ENCODE measurements at regions not wholly inside any gene's neighbourhood (a gene's known extent, or its start where the extent isn't known, plus 50 kb on each side); places are given as distances from the start of the nearest gene placed in this dataset.

DNA sequence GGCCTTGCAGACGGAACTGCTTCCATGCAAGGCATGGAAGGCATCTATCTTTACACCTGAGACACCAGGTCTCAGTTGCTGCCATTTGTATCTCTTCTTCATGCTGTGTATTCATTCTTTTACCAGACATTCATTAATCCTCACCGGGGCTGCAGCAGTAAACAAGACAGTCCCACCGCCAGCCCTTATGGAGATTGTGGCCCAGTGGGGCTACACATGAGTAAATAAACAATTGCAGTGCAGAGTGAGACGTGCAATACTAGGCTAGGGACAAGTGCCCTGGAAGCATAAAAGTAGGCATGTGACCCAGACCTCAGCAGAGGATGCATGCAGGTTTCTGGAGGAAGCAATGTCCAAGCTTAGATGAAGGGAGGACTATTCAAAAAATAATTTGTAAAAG lies 497.6 kb upstream of the KLHL29 start:
- no peaks in the 10 kb centered on the region for H3K4me1 ChIP-seq (ENCODE audit: control insufficient read depth in 5 of 5, insufficient read depth in 5 of 5, low read length in 5 of 5)
- H3K36me3 ChIP-seq (ENCODE audit: control insufficient read depth in 5 of 5, insufficient read depth in 5 of 5, low read length in 5 of 5) = no peaks in the 10 kb centered on the region
- peaks cover 0 to 4% (median 0%) of the 10 kb centered on the region in 5 donors for H3K9me3 ChIP-seq (ENCODE audit: control insufficient read depth in 5 of 5, low read length in 5 of 5)
- no peaks in the 10 kb centered on the region for H3K27me3 ChIP-seq (ENCODE audit: control insufficient read depth in 5 of 5, insufficient read depth in 4 of 5, low read length in 5 of 5)
- H3K4me3 ChIP-seq (ENCODE audit: low read depth in 1 of 5, low read length in 5 of 5) = no peak overlapping the region
- H3K9ac ChIP-seq (ENCODE audit: low read length in 5 of 5) = no peak overlapping the region
- H3K27ac ChIP-seq (ENCODE audit: low read depth, low read length) = no peak overlapping the region

DNA sequence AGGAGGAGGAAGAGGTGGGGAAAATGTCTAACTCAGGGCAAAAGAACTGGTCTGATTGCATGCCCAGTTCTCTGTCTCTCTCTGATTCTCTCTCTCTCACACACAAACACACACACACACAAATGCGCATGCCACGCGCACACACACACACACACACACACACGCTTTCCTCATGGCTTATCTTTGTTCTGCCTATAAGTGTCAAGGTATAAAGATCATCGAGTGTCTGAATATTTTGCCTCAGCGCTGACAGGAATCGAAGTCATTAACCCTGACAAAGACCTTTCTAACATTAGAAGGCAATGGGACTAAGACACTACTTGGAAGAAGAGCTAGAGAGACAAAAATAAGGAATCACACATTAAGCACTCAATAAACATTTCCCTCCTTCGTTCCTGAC lies 497.1 kb upstream of the KLHL29 start:
- no peak overlapping the region for H3K9ac ChIP-seq (ENCODE audit: low read length in 5 of 5)
- no peaks in the 10 kb centered on the region for H3K4me1 ChIP-seq (ENCODE audit: control insufficient read depth in 5 of 5, insufficient read depth in 5 of 5, low read length in 5 of 5)
- peaks cover 0 to 4% (median 0%) of the 10 kb centered on the region in 5 donors for H3K9me3 ChIP-seq (ENCODE audit: control insufficient read depth in 5 of 5, low read length in 5 of 5)
- H3K27ac ChIP-seq (ENCODE audit: low read depth, low read length) = no peak overlapping the region
- no peak overlapping the region for H3K4me3 ChIP-seq (ENCODE audit: low read depth in 1 of 5, low read length in 5 of 5)
- H3K27me3 ChIP-seq (ENCODE audit: control insufficient read depth in 5 of 5, insufficient read depth in 4 of 5, low read length in 5 of 5) = no peaks in the 10 kb centered on the region
- H3K36me3 ChIP-seq (ENCODE audit: control insufficient read depth in 5 of 5, insufficient read depth in 5 of 5, low read length in 5 of 5) = no peaks in the 10 kb centered on the region

- Histone ChIP-seq H3K9ac (ENCODE audit: low read length in 5 of 5) (no peak overlapping the region), H3K36me3 (ENCODE audit: control insufficient read depth in 5 of 5, insufficient read depth in 5 of 5, low read length in 5 of 5) (no peaks in the 10 kb centered on the region), H3K27ac (ENCODE audit: low read depth, low read length) (no peak overlapping the region), H3K9me3 (ENCODE audit: control insufficient read depth in 5 of 5, low read length in 5 of 5) (peaks cover 0 to 4% (median 0%) of the 10 kb centered on the region in 5 donors), H3K27me3 (ENCODE audit: control insufficient read depth in 5 of 5, insufficient read depth in 4 of 5, low read length in 5 of 5) (no peaks in the 10 kb centered on the region), H3K4me3 (ENCODE audit: low read depth in 1 of 5, low read length in 5 of 5) (no peak overlapping the region), H3K4me1 (ENCODE audit: control insufficient read depth in 5 of 5, insufficient read depth in 5 of 5, low read length in 5 of 5) (no peaks in the 10 kb centered on the region)
These were observed 494.8 kb upstream of the KLHL29 start for GRCh38 chr2:22890132-22890531.

DNA sequence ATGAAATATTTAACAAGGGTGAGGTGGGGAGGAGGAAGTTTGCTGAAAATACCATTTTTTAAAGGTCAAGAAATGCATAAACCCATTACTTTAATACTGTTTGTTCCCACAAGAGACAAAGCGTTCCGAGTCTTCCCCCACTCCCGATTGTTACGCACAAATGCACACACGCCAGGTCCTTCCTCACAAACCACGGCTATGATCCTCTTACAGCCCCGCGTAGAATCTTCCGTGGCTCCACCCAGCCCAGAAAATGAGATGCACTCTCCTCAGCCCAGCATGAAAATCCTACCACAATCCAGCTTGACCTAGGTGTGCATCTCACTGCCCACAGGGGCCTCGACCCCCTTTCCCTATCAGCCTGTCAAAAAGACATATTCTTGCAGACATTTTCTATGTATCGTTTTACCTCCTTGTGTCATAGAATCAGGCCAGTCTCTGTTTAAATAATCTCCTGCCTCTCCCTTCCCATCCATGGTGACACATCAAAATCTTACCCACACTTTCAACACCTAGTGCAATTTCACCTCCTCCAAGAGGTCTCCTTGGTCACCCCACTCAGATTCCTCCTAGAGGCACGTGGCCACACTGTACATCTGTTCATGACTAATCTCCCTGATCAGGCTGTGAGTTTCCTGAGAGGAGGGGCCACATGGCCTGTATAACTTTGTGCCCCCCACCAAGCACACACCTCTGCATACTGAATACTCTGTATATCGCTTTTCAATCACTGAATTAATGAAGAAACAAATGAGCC lies 491.0 kb upstream of the KLHL29 start:
- Histone ChIP-seq H3K4me3 (ENCODE audit: low read depth in 1 of 5, low read length in 5 of 5) (no peak overlapping the region), H3K27me3 (ENCODE audit: control insufficient read depth in 5 of 5, insufficient read depth in 4 of 5, low read length in 5 of 5) (no peaks in the 10 kb centered on the region), H3K36me3 (ENCODE audit: control insufficient read depth in 5 of 5, insufficient read depth in 5 of 5, low read length in 5 of 5) (no peaks in the 10 kb centered on the region), H3K9me3 (ENCODE audit: control insufficient read depth in 5 of 5, low read length in 5 of 5) (peaks cover 0 to 4% (median 0%) of the 10 kb centered on the region in 5 donors), H3K27ac (ENCODE audit: low read depth, low read length) (no peak overlapping the region), H3K9ac (ENCODE audit: low read length in 5 of 5) (no peak overlapping the region), H3K4me1 (ENCODE audit: control insufficient read depth in 5 of 5, insufficient read depth in 5 of 5, low read length in 5 of 5) (no peaks in the 10 kb centered on the region)

GRCh38 chr2:22894761-22895160 lies 490.2 kb upstream of the KLHL29 start:
- Histone ChIP-seq H3K27ac (ENCODE audit: low read depth, low read length) (no peak overlapping the region), H3K9me3 (ENCODE audit: control insufficient read depth in 5 of 5, low read length in 5 of 5) (peaks cover 0 to 4% (median 0%) of the 10 kb centered on the region in 5 donors), H3K36me3 (ENCODE audit: control insufficient read depth in 5 of 5, insufficient read depth in 5 of 5, low read length in 5 of 5) (no peaks in the 10 kb centered on the region), H3K4me3 (ENCODE audit: low read depth in 1 of 5, low read length in 5 of 5) (no peak overlapping the region), H3K27me3 (ENCODE audit: control insufficient read depth in 5 of 5, insufficient read depth in 4 of 5, low read length in 5 of 5) (no peaks in the 10 kb centered on the region), H3K4me1 (ENCODE audit: control insufficient read depth in 5 of 5, insufficient read depth in 5 of 5, low read length in 5 of 5) (no peaks in the 10 kb centered on the region), H3K9ac (ENCODE audit: low read length in 5 of 5) (no peak overlapping the region)

DNA sequence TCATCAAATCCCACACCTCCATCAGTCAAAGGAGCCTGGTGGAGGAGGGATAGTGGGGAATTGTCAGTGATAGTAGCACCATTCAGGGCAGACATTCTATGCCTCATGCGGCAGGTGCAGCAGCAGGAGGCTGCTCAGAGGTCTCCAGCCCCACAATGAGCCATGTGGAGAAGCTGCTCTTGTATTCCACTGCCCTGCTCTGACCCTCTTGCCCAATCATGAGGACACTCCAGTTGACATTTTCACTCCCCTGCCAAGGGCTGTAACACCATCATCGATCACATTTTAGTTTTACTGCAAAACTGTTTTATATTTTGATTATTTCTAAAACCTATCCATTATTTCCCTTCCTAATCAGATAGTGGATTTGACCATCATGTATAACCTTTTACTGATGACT lies 487.6 kb upstream of the KLHL29 start:
- Histone ChIP-seq H3K9me3 (ENCODE audit: control insufficient read depth in 5 of 5, low read length in 5 of 5) (no peaks in the 10 kb centered on the region), H3K9ac (ENCODE audit: low read length in 5 of 5) (no peak overlapping the region), H3K27me3 (ENCODE audit: control insufficient read depth in 5 of 5, insufficient read depth in 4 of 5, low read length in 5 of 5) (no peaks in the 10 kb centered on the region), H3K4me3 (ENCODE audit: low read depth in 1 of 5, low read length in 5 of 5) (no peak overlapping the region), H3K27ac (ENCODE audit: low read depth, low read length) (no peak overlapping the region), H3K36me3 (ENCODE audit: control insufficient read depth in 5 of 5, insufficient read depth in 5 of 5, low read length in 5 of 5) (no peaks in the 10 kb centered on the region), H3K4me1 (ENCODE audit: control insufficient read depth in 5 of 5, insufficient read depth in 5 of 5, low read length in 5 of 5) (no peaks in the 10 kb centered on the region)

DNA sequence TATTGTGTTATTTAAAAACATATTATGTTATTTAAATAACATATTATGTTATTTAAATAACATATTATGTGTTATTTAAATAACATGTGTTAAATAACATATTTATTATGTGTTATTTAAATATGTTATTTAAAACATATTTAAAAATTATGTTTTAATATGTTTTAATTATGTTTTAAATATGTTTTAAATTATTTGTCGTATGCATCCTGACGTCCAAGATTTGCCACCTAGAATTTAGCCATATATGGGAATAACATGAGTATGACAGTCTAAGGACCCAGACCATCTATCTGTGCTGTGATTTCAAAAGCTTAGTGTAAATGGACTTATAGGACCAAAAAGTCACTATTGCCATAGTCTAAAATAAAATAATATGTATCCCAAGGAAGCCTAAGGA lies 484.3 kb upstream of the KLHL29 start:
- H3K27ac ChIP-seq (ENCODE audit: low read depth, low read length) = no peak overlapping the region

GRCh38 chr2:22901471-22902179 lies 483.4 kb upstream of the KLHL29 start:
- Histone ChIP-seq H3K4me3 (ENCODE audit: low read depth in 1 of 5, low read length in 5 of 5) (no peak overlapping the region), H3K4me1 (ENCODE audit: control insufficient read depth in 5 of 5, insufficient read depth in 5 of 5, low read length in 5 of 5) (no peaks in the 10 kb centered on the region)

More for the DNA sequence above, 484.3 kb upstream of the KLHL29 start:
- H3K4me1 ChIP-seq (ENCODE audit: control insufficient read depth in 5 of 5, insufficient read depth in 5 of 5, low read length in 5 of 5) = no peaks in the 10 kb centered on the region
- H3K36me3 ChIP-seq (ENCODE audit: control insufficient read depth in 5 of 5, insufficient read depth in 5 of 5, low read length in 5 of 5) = no peaks in the 10 kb centered on the region
- H3K4me3 ChIP-seq (ENCODE audit: low read depth in 1 of 5, low read length in 5 of 5) = no peak overlapping the region
- no peak overlapping the region for H3K9ac ChIP-seq (ENCODE audit: low read length in 5 of 5)
- H3K27me3 ChIP-seq (ENCODE audit: control insufficient read depth in 5 of 5, insufficient read depth in 4 of 5, low read length in 5 of 5) = no peaks in the 10 kb centered on the region
- no peaks in the 10 kb centered on the region for H3K9me3 ChIP-seq (ENCODE audit: control insufficient read depth in 5 of 5, low read length in 5 of 5)

DNA sequence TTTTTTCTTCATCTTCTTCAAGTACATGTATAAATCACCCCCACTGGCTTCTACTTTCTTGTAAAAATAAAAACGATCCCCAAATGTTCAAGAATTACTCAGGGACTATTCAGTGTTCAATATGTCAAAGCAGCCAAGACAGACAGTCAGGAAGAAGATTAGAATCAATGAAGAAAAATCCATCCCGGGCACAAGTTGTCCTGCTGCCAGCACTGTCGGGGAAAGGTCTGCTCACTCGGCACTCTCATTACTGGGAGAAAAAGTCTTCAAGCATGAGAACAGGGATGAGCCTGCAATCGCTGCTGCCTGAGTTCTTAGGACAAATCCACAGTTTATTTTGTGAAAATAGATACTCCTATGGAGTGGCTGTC lies 482.8 kb upstream of the KLHL29 start:
- no peaks in the 10 kb centered on the region for H3K36me3 ChIP-seq (ENCODE audit: control insufficient read depth in 5 of 5, insufficient read depth in 5 of 5, low read length in 5 of 5)
- no peak overlapping the region for H3K27ac ChIP-seq (ENCODE audit: low read depth, low read length)
- H3K9me3 ChIP-seq (ENCODE audit: control insufficient read depth in 5 of 5, low read length in 5 of 5) = no peaks in the 10 kb centered on the region
- no peak overlapping the region for H3K4me3 ChIP-seq (ENCODE audit: low read depth in 1 of 5, low read length in 5 of 5)
- no peak overlapping the region for H3K9ac ChIP-seq (ENCODE audit: low read length in 5 of 5)
- peaks cover 0 to 3% (median under 1%) of the 10 kb centered on the region in 5 donors for H3K4me1 ChIP-seq (ENCODE audit: control insufficient read depth in 5 of 5, insufficient read depth in 5 of 5, low read length in 5 of 5)
- no peaks in the 10 kb centered on the region for H3K27me3 ChIP-seq (ENCODE audit: control insufficient read depth in 5 of 5, insufficient read depth in 4 of 5, low read length in 5 of 5)

More at GRCh38 chr2:22901471-22902179, 483.4 kb upstream of the KLHL29 start:
- Histone ChIP-seq H3K27me3 (ENCODE audit: control insufficient read depth in 5 of 5, insufficient read depth in 4 of 5, low read length in 5 of 5) (no peaks in the 10 kb centered on the region), H3K9me3 (ENCODE audit: control insufficient read depth in 5 of 5, low read length in 5 of 5) (no peaks in the 10 kb centered on the region), H3K27ac (ENCODE audit: low read depth, low read length) (no peak overlapping the region), H3K36me3 (ENCODE audit: control insufficient read depth in 5 of 5, insufficient read depth in 5 of 5, low read length in 5 of 5) (no peaks in the 10 kb centered on the region), H3K9ac (ENCODE audit: low read length in 5 of 5) (no peak overlapping the region)

DNA sequence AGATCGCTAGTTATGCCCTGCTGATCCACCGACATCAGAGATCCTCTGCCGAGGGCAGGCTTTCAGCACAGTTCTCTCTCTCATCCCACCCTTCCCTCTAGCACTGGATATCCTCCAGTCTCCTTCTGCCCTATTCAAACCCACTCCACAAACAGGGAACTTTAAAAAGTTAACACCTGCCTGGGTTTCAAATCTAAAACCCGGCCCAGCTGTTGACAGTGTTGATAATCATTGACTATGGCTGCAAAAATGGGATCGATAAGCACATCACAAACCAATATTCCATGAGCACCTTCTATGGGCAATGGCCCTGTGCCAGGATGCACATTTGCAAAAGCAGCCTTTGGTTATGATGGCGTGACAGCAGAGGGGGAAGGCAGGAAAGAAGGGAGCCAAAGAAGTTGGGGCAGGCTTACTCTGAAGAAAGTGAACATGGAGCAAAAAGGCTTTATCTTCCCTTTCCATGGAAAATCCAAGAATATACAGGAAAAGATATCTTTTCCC lies 482.3 kb upstream of the KLHL29 start:
- H3K9me3 ChIP-seq (ENCODE audit: control insufficient read depth in 5 of 5, low read length in 5 of 5) = no peaks in the 10 kb centered on the region
- H3K27me3 ChIP-seq (ENCODE audit: control insufficient read depth in 5 of 5, insufficient read depth in 4 of 5, low read length in 5 of 5) = no peaks in the 10 kb centered on the region
- no peak overlapping the region for H3K9ac ChIP-seq (ENCODE audit: low read length in 5 of 5)
- no peaks in the 10 kb centered on the region for H3K36me3 ChIP-seq (ENCODE audit: control insufficient read depth in 5 of 5, insufficient read depth in 5 of 5, low read length in 5 of 5)
- H3K4me3 ChIP-seq (ENCODE audit: low read depth in 1 of 5, low read length in 5 of 5) = no peak overlapping the region
- peaks cover 0 to 7% (median 4%) of the 10 kb centered on the region in 5 donors for H3K4me1 ChIP-seq (ENCODE audit: control insufficient read depth in 5 of 5, insufficient read depth in 5 of 5, low read length in 5 of 5)
- no peak overlapping the region for H3K27ac ChIP-seq (ENCODE audit: low read depth, low read length)
